CD8-positive, alpha-beta memory T cell (primary cell): ENCODE measurements at regions not wholly inside any gene's neighbourhood (a gene's known extent, or its start where the extent isn't known, plus 50 kb on each side); places are given as distances from the start of the nearest gene placed in this dataset.

Experiments used
- CTCF ChIA-PET: fragments of 350-600 bp; sonication (Branson Sonifier 250); formaldehyde crosslinking; loops from one replicate; lab custom pipeline; 2021; ENCODE audit warnings: antibody characterized with exemption; lab: Charles Lee
- POLR2A ChIA-PET: fragments of 350-600 bp; sonication (Branson Sonifier 250); formaldehyde crosslinking; loops from one replicate; lab custom pipeline; 2021; ENCODE audit warnings: antibody characterized with exemption; lab: Charles Lee
- DNase-seq, 5 donors: peaks; one replicate each; pipeline versions ENCODE4 v3.0.0 to v3.0.0-alpha.2; 2020 to 2022; ENCODE audit warnings: mixed read lengths in 1 of 5
- H3K27ac ChIP-seq: one replicate; pipeline ENCODE4 v1.7.0; 2013; ENCODE audit warnings: low read depth, mild to moderate bottlenecking, low read length, moderate library complexity
- H3K27me3 ChIP-seq: 2 replicates; pipeline ENCODE4 v1.7.0; 2013; ENCODE audit warnings: low read length, mild to moderate bottlenecking; ENCODE audit not compliant: insufficient read depth, poor library complexity, severe bottlenecking
- H3K36me3 ChIP-seq: 2 replicates; pipeline ENCODE4 v1.7.0; 2013; ENCODE audit warnings: mild to moderate bottlenecking, low read length, moderate library complexity; ENCODE audit not compliant: insufficient read depth
- H3K4me1 ChIP-seq: 2 replicates; pipeline ENCODE4 v1.7.0; 2013; ENCODE audit warnings: mild to moderate bottlenecking, low read length, moderate library complexity; ENCODE audit not compliant: insufficient read depth
- H3K4me3 ChIP-seq: 2 replicates; pipeline ENCODE4 v1.7.0; 2013; ENCODE audit warnings: mild to moderate bottlenecking, low read length
- H3K9me3 ChIP-seq: 2 replicates; pipeline ENCODE4 v1.7.0; 2013; ENCODE audit warnings: mild to moderate bottlenecking, low read length
- H3K27ac Mint-ChIP-seq, 8 donors: one replicate each; pipeline ENCODE4 v1.8.0; 2020 to 2021; ENCODE audit warnings: mixed read lengths in 8 of 8, mild to moderate bottlenecking in 6 of 8, inconsistent platforms in 3 of 8, moderate library complexity in 3 of 8
- H3K27me3 Mint-ChIP-seq, 2 donors: one replicate each; pipeline ENCODE4 v1.8.0; 2020 to 2021; ENCODE audit warnings: mixed read lengths in 2 of 2, mild to moderate bottlenecking in 1 of 2, moderate library complexity in 1 of 2
- H3K36me3 Mint-ChIP-seq, 3 donors: one replicate each; pipeline ENCODE4 v1.8.0; 2020 to 2021; ENCODE audit warnings: mixed read lengths in 3 of 3, inconsistent platforms in 1 of 3, mild to moderate bottlenecking in 1 of 3
- H3K4me1 Mint-ChIP-seq, 3 donors: one replicate each; pipeline ENCODE4 v1.8.0; 2020 to 2021; ENCODE audit warnings: mixed read lengths in 3 of 3, inconsistent platforms in 1 of 3, mild to moderate bottlenecking in 1 of 3
- H3K4me3 Mint-ChIP-seq, 7 donors: one replicate each; pipeline ENCODE4 v1.8.0; 2020 to 2021; ENCODE audit warnings: mixed read lengths in 7 of 7, mild to moderate bottlenecking in 6 of 7, moderate library complexity in 4 of 7, inconsistent platforms in 2 of 7
- H3K9me3 Mint-ChIP-seq, 5 donors: one replicate each; pipeline ENCODE4 v1.8.0; 2020 to 2022; ENCODE audit warnings: mixed read lengths in 5 of 5, mild to moderate bottlenecking in 3 of 5, moderate library complexity in 2 of 5, inconsistent platforms in 1 of 5

DNA sequence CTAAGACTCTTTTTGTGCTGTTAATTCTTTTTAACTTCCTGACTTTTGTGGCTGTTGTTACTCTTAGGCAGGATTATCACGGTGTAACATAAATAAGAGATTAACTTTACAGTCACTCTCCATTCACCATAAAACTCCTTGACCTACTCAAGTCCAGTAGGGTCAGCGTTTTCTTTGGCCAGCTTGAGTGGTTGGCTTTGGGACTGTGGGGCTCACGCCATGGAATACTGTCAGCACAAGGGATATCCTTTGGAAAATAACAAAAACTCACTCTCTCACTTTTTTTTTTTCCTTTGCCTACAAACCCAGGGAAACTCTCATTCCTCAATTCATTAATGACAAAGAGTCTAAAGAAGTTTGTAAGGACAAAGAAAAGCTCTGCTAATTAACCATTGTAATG is 89.4 kb upstream of the TLL1 start:
- Histone ChIP-seq H3K27me3 (no peaks in the 10 kb centered on the region), H3K36me3 (no peaks in the 10 kb centered on the region), H3K4me1 (no peaks in the 10 kb centered on the region), H3K9me3 (no peaks in the 10 kb centered on the region), H3K4me3 (no peak overlapping the region), H3K27ac (no peak overlapping the region)
- Mint-ChIP-seq H3K4me3 (no peak overlapping the region), H3K4me1 (no peaks in the 10 kb centered on the region), H3K27ac (no peak overlapping the region), H3K27me3 (peaks cover 0 to 2% of the 10 kb centered on the region in 2 donors), H3K9me3 (peaks cover 0 to 5% (median 2%) of the 10 kb centered on the region in 5 donors), H3K36me3 (no peaks in the 10 kb centered on the region)
- ChIA-PET POLR2A (no interaction called here), CTCF (no interaction called here)
- DNase-seq = no peak

DNA sequence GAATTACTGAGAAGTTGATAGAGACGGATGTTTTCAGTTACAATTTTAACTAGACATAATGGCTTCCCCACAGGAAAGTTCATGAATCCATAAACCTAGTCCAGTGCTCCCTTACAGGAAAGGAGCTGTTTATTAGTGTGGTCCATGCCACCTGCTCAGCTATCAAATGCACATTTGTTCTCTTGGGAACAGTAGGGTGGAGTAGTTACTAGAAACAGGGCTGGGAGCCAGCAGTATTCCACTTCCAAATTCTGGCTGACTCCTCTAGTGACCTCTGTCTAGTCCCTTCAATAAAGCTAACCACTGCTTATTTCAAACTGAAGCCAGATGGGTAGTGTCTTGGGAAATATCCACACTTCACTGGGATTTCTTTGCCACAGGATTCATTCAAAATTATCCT is 88.4 kb upstream of the TLL1 start:
- ChIA-PET POLR2A (no interaction called here), CTCF (no interaction called here)
- H3K4me3 ChIP-seq = no peak overlapping the region
- Mint-ChIP-seq H3K4me3 (no peak overlapping the region), H3K4me1 (no peaks in the 10 kb centered on the region), H3K27me3 (peaks cover 0 to 2% of the 10 kb centered on the region in 2 donors), H3K27ac (no peak overlapping the region), H3K36me3 (no peaks in the 10 kb centered on the region), H3K9me3 (peaks cover 0 to 4% (median under 1%) of the 10 kb centered on the region in 5 donors)
- H3K27ac ChIP-seq = no peak overlapping the region
- H3K9me3 ChIP-seq = no peaks in the 10 kb centered on the region
- no peaks in the 10 kb centered on the region for H3K27me3 ChIP-seq
- H3K36me3 ChIP-seq = no peaks in the 10 kb centered on the region
- no peak for DNase-seq
- no peaks in the 10 kb centered on the region for H3K4me1 ChIP-seq

DNA sequence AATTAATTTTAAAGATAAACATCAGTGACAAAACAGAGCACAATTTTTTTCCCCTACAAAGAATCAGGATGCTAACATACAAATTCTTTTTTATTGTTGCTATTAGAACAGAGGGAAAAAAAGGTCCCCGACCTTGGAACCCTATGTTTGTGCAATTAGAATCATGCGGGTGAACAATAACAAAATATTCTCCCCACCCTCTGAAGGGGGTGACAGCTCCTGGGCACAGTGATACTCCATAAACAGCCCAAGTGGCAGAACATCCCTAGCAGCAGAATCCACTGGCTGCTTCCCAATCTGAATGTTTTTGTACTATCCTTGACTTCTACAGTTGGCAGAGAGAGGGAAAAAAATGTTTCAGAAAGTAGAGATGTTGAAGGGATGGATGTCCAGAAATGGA is 87.7 kb upstream of the TLL1 start:
- Histone ChIP-seq H3K27ac (no peak overlapping the region), H3K4me1 (no peaks in the 10 kb centered on the region), H3K4me3 (no peak overlapping the region), H3K9me3 (no peaks in the 10 kb centered on the region), H3K27me3 (no peaks in the 10 kb centered on the region), H3K36me3 (no peaks in the 10 kb centered on the region)
- H3K27me3 Mint-ChIP-seq = peaks cover 0 to under 1% of the 10 kb centered on the region in 2 donors
- H3K4me3 Mint-ChIP-seq = no peak overlapping the region
- no peak for DNase-seq
- no peaks in the 10 kb centered on the region for H3K4me1 Mint-ChIP-seq
- ChIA-PET CTCF (no interaction called here), POLR2A (no interaction called here)
- no peaks in the 10 kb centered on the region for H3K36me3 Mint-ChIP-seq
- H3K27ac Mint-ChIP-seq = no peak overlapping the region
- H3K9me3 Mint-ChIP-seq = peaks cover 0 to 3% (median 2%) of the 10 kb centered on the region in 5 donors

DNA sequence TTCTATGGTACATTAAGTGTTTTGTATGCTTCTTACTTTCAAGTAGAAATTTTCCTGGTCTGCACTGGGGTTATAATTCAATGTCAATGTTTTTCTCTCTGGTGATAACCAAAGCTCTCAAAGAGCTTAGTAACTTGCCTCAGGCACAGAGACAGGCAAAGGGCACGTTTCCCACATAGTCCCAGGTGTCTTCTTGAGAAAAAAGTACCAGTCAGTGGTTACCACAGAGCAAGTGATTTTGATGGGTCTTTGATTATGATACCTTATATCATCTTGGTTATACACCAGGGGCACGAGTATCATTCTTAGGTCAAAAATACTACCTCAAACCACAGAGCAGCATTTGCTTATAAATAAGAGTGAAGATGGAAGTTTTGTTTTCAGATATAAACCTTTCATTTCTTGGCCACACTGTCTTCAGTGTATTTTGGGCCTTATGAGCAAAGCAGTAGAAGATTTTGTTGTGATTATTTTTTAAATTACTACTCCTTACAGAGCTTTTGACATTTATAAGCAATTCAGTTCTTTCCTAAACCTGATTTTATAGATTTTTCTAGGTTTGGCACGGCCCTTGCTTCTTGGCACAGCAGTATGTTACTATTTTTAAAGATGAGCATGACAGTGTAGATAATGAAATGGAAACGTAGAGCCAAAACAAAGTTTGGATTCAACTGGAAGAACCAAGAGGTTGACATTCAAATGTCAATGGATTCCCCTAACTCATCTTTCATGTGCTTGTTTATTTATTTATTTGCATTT is 85.3 kb upstream of the TLL1 start:
- H3K4me3 Mint-ChIP-seq = no peak overlapping the region
- Histone ChIP-seq H3K4me3 (no peak overlapping the region), H3K4me1 (no peaks in the 10 kb centered on the region), H3K27ac (no peak overlapping the region), H3K9me3 (no peaks in the 10 kb centered on the region), H3K36me3 (no peaks in the 10 kb centered on the region), H3K27me3 (no peaks in the 10 kb centered on the region)
- peaks cover 0 to 4% (median 3%) of the 10 kb centered on the region in 5 donors for H3K9me3 Mint-ChIP-seq
- H3K27me3 Mint-ChIP-seq = no peaks in the 10 kb centered on the region
- CTCF ChIA-PET = no interaction called here
- POLR2A ChIA-PET = no interaction called here
- DNase-seq = no peak
- H3K4me1 Mint-ChIP-seq = no peaks in the 10 kb centered on the region
- no peak overlapping the region for H3K27ac Mint-ChIP-seq
- no peaks in the 10 kb centered on the region for H3K36me3 Mint-ChIP-seq

DNA sequence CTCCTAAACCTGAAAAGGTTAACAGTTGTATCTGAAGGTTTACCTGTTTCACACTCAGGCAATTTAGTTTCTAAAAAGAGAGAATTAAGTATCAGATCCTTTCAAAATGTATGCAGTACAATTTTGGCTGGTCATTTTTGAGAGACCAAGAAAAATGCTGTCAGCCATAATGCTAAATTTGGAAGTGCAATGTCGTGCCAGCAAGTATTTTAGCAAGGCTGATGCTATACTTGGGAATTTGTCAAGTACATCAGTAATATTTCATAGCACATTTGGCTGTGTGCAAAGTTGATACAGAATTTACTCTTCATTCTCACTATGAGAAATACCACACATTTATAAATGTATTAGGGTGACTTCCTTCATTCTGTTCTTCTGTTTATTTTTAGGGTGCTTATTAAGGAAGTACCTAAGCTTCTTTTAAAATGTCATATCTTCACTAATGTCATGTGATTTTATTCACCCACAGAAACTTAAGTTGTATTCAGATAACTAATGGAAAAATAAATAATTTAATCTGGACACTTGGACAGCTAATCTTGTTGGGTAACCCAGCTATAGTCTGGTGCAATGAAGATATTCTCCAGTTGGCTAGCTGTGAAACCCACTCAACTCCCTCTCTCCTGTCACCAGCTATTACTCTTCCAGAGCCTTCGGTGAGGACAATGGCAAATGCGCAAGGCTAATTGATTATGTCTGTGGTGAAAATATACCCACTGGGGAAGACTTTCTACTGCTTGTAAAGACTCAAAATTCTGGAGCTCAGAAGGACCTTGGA is 84.2 kb upstream of the TLL1 start:
- Histone ChIP-seq H3K4me3 (no peak overlapping the region), H3K36me3 (no peaks in the 10 kb centered on the region), H3K9me3 (no peaks in the 10 kb centered on the region), H3K27me3 (no peaks in the 10 kb centered on the region), H3K27ac (no peak overlapping the region), H3K4me1 (no peaks in the 10 kb centered on the region)
- ChIA-PET CTCF (no interaction called here), POLR2A (no interaction called here)
- no peak overlapping the region for H3K4me3 Mint-ChIP-seq
- no peak for DNase-seq
- no peaks in the 10 kb centered on the region for H3K36me3 Mint-ChIP-seq
- H3K9me3 Mint-ChIP-seq = peaks cover 0 to 6% (median 3%) of the 10 kb centered on the region in 5 donors
- H3K4me1 Mint-ChIP-seq = no peaks in the 10 kb centered on the region
- no peak overlapping the region for H3K27ac Mint-ChIP-seq
- H3K27me3 Mint-ChIP-seq = no peaks in the 10 kb centered on the region

DNA sequence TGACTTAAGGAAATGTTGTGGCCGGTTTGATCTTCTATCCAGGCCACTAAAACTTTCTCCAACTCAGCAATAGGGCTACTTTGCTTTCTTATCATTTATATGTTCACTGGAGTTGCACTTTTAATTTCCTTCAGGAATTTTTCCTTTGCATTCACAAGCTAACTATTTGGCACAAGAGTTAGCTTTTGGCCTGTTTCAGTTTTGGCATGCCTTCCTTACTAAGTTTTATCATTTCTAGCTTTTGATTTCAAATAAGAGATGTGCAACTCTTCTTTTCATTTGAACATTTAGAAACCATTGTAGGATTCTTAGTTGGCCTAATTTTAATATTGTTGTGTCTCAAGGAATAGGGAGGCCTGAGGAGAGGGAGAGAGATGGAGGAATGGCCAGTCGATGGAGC is 79.8 kb upstream of the TLL1 start:
- no peak for DNase-seq
- no peaks in the 10 kb centered on the region for H3K9me3 ChIP-seq
- Mint-ChIP-seq H3K9me3 (peaks cover 0 to 11% (median 7%) of the 10 kb centered on the region in 5 donors), H3K4me3 (no peak overlapping the region), H3K36me3 (no peaks in the 10 kb centered on the region), H3K27me3 (no peaks in the 10 kb centered on the region), H3K27ac (no peak overlapping the region), H3K4me1 (no peaks in the 10 kb centered on the region)
- CTCF ChIA-PET = no interaction called here
- no peak overlapping the region for H3K4me3 ChIP-seq
- H3K27me3 ChIP-seq = no peaks in the 10 kb centered on the region
- H3K36me3 ChIP-seq = no peaks in the 10 kb centered on the region
- no peak overlapping the region for H3K27ac ChIP-seq
- POLR2A ChIA-PET = no interaction called here
- no peaks in the 10 kb centered on the region for H3K4me1 ChIP-seq

DNA sequence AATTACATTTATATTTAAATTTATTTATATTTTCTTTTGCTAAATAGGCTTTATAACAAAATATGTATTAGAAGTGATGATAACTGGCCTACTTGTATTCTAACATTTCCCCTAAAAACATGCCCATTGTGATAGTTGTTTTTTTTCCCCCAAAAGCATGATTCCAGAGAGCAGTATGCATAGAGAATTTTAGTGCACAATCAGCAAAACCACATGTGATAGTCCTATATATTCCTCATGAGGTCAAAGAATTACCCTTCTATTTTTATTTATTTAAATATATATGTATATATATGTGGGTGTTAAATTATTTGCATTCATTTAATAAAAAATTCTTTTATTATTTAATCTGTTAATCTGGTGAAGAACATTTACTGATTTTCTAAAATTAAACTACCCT is 78.2 kb upstream of the TLL1 start:
- CTCF ChIA-PET = no interaction called here
- DNase-seq = no peak
- no peak overlapping the region for H3K27ac Mint-ChIP-seq

DNA sequence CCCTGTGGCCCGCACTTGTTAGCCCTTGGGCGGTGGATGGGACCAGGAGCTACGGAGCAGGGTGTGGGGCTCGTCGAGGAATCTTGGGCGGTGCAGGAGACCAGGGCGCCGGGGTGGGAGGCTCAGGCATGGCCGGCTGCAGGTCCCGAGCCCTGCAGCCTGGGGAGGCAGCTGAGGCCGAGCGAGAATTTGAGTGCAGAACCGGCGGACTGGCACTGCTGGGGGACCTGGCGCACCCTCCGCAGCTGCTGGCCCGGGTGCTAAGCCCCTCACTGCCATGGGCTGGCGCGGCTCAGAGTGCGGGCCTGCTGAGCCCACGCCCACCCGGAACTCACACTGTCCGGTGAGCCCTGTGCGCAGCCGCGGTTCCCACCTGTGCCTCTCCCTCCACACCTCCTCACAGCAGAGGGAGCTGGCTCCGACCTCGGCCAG is 73.6 kb upstream of the TLL1 start:
- Histone ChIP-seq H3K9me3 (no peaks in the 10 kb centered on the region), H3K27me3 (no peaks in the 10 kb centered on the region), H3K36me3 (no peaks in the 10 kb centered on the region), H3K4me1 (no peaks in the 10 kb centered on the region), H3K4me3 (no peak overlapping the region), H3K27ac (no peak overlapping the region)
- Mint-ChIP-seq H3K4me3 (no peak overlapping the region), H3K9me3 (peaks cover 0 to 7% (median 3%) of the 10 kb centered on the region in 5 donors), H3K4me1 (no peaks in the 10 kb centered on the region), H3K36me3 (no peaks in the 10 kb centered on the region), H3K27ac (no peak overlapping the region), H3K27me3 (no peaks in the 10 kb centered on the region)
- CTCF ChIA-PET = no interaction called here
- POLR2A ChIA-PET = no interaction called here
- DNase-seq = no peak

More for the DNA sequence above, 78.2 kb upstream of the TLL1 start:
- Mint-ChIP-seq H3K4me1 (no peaks in the 10 kb centered on the region), H3K27me3 (no peaks in the 10 kb centered on the region), H3K4me3 (no peak overlapping the region), H3K36me3 (no peaks in the 10 kb centered on the region), H3K9me3 (peaks cover 3 to 11% (median 7%) of the 10 kb centered on the region in 5 donors)
- Histone ChIP-seq H3K36me3 (no peaks in the 10 kb centered on the region), H3K4me3 (no peak overlapping the region), H3K9me3 (no peaks in the 10 kb centered on the region), H3K27ac (no peak overlapping the region), H3K27me3 (no peaks in the 10 kb centered on the region), H3K4me1 (no peaks in the 10 kb centered on the region)
- POLR2A ChIA-PET = no interaction called here
